GM12874 (cell line): ENCODE measurements at regions not wholly inside any gene's neighbourhood (a gene's known extent, or its start where the extent isn't known, plus 50 kb on each side); places are given as distances from the start of the nearest gene placed in this dataset.

Experiments used
- CTCF ChIP-seq: IDR thresholded peaks from 2 replicates; pipeline ENCODE4 v1.5.1; 2011; ENCODE audit warnings: low read depth, mild to moderate bottlenecking, control low read depth, low read length, moderate library complexity; ENCODE audit not compliant: insufficient read depth

DNA sequence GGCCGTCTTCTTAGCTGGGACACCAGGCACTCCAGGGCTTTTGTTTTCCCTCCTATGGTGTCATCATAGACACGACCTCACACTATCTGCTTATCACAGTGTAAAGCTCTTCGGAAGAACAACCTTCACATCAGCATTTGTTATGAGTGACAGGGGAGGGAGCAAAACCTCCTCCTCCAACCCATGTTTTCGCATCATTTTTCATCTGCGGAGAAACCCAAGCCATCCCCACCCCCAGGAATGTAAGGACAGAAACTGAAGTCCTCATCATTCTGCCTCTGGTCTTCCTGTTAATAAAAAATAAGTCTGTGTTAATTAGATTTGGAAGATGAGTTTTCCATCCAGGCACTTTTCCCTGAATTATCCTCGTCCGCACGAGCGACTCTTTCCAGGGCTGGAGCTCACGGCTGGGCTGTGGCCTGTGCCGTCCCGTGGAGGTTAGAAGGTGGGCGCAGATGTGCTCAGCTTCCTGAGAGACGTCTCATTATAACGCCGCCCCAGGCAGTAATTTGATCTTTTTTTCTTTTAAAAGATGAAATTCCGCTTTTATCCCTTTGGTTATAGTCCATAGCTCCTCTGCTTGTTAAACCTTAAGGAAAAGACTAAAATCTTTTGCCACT lies 101.6 kb upstream of the TMEM18 start:
- no peak for TF ChIP-seq CTCF

DNA sequence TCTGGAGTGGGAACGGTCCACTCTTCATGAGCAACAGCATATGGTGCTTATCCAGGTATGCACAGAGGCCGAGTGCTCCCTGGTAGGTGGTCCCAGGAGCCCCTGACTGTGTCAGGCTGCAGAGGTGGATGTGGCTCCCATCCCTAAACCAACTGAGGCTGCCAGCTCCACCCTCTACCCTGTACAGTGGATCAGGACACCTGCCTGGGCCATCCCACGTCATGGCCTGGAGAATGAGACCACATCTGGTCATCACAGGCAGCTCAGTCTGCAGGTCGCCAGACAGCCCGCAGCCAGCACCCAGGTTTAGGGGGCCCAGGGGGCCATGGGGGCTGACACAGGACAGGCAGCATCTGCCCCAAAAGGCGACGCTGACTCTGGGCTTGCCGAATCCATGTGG lies 100.3 kb upstream of the TMEM18 start:
- no peak for TF ChIP-seq CTCF

DNA sequence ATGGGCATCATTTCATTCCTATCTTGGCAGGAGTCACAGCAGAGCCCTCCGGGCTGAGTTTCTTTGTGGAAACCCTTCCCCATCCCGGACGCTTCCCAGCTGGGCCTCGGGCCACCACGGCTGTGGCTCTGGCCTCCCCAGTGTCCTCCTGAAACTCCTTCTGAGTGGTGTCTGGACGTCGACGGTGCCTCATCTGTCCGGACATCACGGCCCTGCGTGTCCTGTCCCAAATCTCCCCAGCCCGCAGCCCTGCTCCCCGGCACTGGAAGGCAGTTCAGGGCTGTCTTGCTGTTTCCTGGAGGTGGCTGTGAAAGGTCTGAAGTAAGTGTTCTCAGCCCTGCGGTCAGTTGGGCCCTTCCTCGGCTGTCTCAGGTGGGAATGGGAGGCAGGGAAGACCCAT lies 99.8 kb upstream of the TMEM18 start:
- no peak for TF ChIP-seq CTCF

- no peak for TF ChIP-seq CTCF
Observed at GRCh38 chr2:776487-776886, 99.3 kb upstream of the TMEM18 start.

GRCh38 chr2:776038-776437 lies 98.8 kb upstream of the TMEM18 start:
- TF ChIP-seq CTCF, result no peak

DNA sequence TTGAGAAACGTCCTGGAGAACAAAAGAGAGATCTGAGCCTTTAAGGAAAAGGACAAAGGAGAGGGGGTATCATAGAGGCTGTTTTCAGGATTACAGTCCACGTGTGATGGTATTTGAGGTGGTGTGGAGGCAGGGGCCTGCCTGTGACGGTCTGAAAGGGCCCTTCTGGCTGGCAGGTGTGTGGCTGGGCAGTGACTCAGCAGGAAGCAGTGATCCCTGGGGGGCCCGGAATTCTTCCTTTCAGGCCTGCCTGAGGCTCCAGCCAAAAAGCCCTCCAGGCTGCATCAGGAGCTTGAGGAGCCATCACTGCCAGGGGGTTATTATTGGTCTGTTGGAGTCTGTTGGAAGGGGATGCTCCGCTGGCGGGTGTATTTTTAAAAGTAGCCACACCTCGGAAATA lies 97.2 kb upstream of the TMEM18 start:
- no peak for TF ChIP-seq CTCF

- no peak for TF ChIP-seq CTCF
Observed at GRCh38 chr2:773256-774160, 96.3 kb upstream of the TMEM18 start.
